AG09319 (cell line): ENCODE measurements at regions not wholly inside any gene's neighbourhood (a gene's known extent, or its start where the extent isn't known, plus 50 kb on each side); places are given as distances from the start of the nearest gene placed in this dataset.

Source experiments
- DNase-seq: peaks from one replicate; pipeline ENCODE4 v3.0.0-alpha.2; 2010; ENCODE audit warnings: low read depth; ENCODE audit errors: extremely low read depth
- CTCF ChIP-seq: IDR thresholded peaks from 2 replicates; pipeline ENCODE4 v1.5.1; 2011; ENCODE audit warnings: low read depth, mild to moderate bottlenecking, inconsistent platforms, low read length, moderate library complexity

- no peak for TF ChIP-seq CTCF
- DNase-seq: no peak
These were observed 65.7 kb upstream of the PROK2 start for GRCh38 chr3:71850654-71851053.

GRCh38 chr3:71849681-71850080, 64.7 kb upstream of the PROK2 start:
- no peak for DNase-seq
- no peak for TF ChIP-seq CTCF

- no peak for TF ChIP-seq CTCF
- DNase-seq: no peak
These were observed 62.8 kb upstream of the PROK2 start for GRCh38 chr3:71847794-71848193.

GRCh38 chr3:71846185-71846584, 61.2 kb upstream of the PROK2 start:
- no peak for DNase-seq
- TF ChIP-seq CTCF: no peak

GRCh38 chr3:71843071-71843470, 58.1 kb upstream of the PROK2 start:
- no peak for DNase-seq
- TF ChIP-seq CTCF: no peak

- TF ChIP-seq CTCF: no peak
- DNase-seq: no peak
These were observed 53.5 kb upstream of the PROK2 start for GRCh38 chr3:71838406-71838805.
